ENCODE measurements at regions not wholly inside any gene's neighbourhood (a gene's known extent, or its start where the extent isn't known, plus 50 kb on each side); places are given as distances from the start of the nearest gene placed in this dataset.
A peak's percentile ranks its signal among the peaks of the same experiment; 100 is the strongest.

DNA sequence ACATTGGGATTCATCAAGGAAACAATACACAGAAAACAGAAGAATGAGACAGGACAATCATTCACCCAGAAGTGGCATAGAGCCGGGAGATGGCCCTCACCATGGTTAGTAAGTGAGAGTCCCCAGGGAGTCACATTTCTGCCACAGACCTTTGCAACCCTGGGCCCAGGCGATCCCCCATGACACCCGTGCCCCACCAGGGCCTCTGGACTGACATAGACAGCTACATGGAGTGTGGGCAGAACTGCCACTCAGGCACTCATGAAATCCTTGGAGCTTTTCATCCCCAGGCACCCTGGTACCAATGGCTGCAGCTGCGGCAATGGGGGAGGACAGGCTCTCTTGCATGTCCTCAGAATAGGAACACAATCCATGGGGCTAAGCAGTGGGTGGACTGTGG, 174.5 kb upstream of the TRPC4 start:
- DNase-seq (ENCODE audit: low read depth, low spot score): no peak
- H3K4me3 ChIP-seq (ENCODE audit: low read depth, low read length): no peak overlapping the region
- TF ChIP-seq, protein P1, sequence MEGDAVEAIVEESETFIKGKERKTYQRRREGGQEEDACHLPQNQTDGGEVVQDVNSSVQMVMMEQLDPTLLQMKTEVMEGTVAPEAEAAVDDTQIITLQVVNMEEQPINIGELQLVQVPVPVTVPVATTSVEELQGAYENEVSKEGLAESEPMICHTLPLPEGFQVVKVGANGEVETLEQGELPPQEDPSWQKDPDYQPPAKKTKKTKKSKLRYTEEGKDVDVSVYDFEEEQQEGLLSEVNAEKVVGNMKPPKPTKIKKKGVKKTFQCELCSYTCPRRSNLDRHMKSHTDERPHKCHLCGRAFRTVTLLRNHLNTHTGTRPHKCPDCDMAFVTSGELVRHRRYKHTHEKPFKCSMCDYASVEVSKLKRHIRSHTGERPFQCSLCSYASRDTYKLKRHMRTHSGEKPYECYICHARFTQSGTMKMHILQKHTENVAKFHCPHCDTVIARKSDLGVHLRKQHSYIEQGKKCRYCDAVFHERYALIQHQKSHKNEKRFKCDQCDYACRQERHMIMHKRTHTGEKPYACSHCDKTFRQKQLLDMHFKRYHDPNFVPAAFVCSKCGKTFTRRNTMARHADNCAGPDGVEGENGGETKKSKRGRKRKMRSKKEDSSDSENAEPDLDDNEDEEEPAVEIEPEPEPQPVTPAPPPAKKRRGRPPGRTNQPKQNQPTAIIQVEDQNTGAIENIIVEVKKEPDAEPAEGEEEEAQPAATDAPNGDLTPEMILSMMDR (IDR thresholded peaks at IDR 0.05; ENCODE audit: low read depth, low read length): no peak
- in situ Hi-C loops (cut with HindIII; ENCODE audit: low sequenced_read_pairs): no loop called here

DNA sequence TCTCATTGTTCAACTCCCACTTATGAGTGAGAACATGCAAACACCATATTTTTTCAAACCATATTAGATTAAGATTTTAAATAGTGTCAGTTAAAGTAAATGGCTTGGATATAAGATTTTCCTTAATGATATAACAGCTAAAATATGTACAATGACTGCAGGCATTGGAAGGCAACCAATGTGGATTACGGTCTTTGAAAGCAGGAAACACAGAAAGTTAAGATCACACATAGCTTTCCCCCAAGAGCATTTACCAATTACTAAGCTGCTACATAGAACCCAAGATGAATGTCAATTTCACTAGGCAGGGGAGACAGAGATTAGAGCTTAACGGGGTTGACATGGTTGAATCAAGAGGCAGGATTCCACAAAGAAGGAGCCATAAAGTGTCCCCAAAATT, 173.2 kb upstream of the TRPC4 start:
- TF ChIP-seq, protein P1 (IDR thresholded peaks at IDR 0.05; ENCODE audit: low read depth, low read length): no peak
- H3K4me3 ChIP-seq (ENCODE audit: low read depth, low read length): no peak overlapping the region
- in situ Hi-C loops (cut with HindIII; ENCODE audit: low sequenced_read_pairs): no loop called here
- peak; percentile 15 for DNase-seq (ENCODE audit: low read depth, low spot score)

DNA sequence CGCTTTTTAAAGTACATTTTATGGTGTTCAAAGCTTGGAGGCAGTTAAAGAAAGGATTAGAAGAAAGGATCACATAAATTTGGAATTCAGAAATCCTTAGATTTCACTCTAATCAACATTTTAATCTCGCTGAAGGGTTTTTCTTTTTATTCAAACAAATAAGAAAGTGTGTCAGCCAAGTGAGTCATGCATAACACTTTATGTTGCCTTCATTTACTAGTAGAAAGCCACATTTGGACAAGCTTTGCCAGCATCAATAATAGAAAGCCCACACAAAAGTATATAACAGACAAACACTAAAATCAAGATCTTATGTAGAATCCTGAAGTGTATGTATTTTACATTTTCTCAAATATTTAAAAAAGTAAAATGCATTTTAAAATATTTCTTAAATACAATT, 154.9 kb upstream of the TRPC4 start:
- no peak overlapping the region for H3K4me3 ChIP-seq (ENCODE audit: low read depth, low read length)
- in situ Hi-C loops (cut with HindIII; ENCODE audit: low sequenced_read_pairs): no loop called here
- DNase-seq (ENCODE audit: low read depth, low spot score): peak; percentile 52
- TF ChIP-seq, protein P1 (IDR thresholded peaks at IDR 0.05; ENCODE audit: low read depth, low read length): no peak

DNA sequence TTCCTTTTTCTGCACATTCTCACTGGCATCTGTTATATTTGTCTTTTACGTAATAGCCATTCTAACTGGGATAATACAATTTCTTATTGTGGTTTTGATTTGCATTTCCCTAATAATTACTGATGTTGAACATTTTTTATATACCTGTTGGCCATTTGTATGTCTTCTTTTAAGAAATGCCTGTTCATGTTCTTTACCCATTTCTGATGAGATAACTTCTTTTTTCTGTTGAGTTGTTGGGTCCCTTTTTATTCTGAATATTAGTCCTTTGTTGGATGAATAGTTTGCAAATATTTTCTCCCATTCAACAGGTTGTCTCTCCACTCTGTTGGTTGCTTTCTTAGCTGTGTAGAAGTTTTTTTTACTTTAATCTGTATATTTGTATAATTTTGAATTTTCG, 147.7 kb upstream of the TRPC4 start:
- no peak for DNase-seq (ENCODE audit: low read depth, low spot score)
- no peak overlapping the region for H3K4me3 ChIP-seq (ENCODE audit: low read depth, low read length)
- in situ Hi-C loops (cut with HindIII; ENCODE audit: low sequenced_read_pairs): no loop called here
- TF ChIP-seq, protein P1 (IDR thresholded peaks at IDR 0.05; ENCODE audit: low read depth, low read length): no peak

DNA sequence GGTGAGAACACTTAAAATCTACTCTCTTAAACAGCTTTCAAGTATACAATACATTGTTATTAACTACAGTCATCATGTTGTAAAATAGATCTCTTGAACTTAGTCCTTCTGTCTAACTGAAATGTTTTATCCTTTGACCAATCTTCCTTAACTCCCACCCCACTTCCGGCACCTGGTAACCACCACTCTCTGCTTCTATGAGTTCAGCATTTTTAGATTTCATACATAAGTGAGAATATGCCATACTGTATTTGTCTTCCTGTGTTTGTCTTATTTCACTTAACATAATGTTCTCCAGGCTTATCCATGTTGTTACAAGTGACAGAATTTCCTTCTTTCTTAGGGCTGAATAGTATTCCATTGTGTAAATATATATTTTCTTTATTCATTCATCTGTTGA, 144.1 kb upstream of the TRPC4 start:
- DNase-seq (ENCODE audit: low read depth, low spot score): no peak
- TF ChIP-seq, protein P1 (IDR thresholded peaks at IDR 0.05; ENCODE audit: low read depth, low read length): no peak
- in situ Hi-C loops (cut with HindIII; ENCODE audit: low sequenced_read_pairs): no loop called here
- no peak overlapping the region for H3K4me3 ChIP-seq (ENCODE audit: low read depth, low read length)

DNA sequence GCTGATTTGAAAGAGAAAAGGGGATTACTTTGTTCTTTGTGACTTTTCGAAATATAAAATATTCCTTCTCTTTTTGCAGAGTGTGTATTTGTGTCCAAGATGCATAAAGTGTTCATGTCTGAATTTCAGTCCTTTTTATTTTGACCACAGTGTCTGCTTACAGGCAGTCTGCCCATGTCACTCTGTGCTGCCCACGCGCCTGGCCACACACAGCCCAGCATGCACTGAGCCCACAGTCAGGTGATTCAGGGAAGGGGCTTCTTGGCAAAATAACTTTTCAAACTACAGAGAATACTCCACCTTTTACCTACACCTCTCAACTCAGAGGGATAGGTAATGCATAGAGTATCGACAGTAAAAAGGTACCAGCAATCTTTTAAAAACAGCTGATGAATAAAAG, 142.5 kb upstream of the TRPC4 start:
- TF ChIP-seq, protein P1 (IDR thresholded peaks at IDR 0.05; ENCODE audit: low read depth, low read length): no peak
- no peak for DNase-seq (ENCODE audit: low read depth, low spot score)
- H3K4me3 ChIP-seq (ENCODE audit: low read depth, low read length): no peak overlapping the region
- in situ Hi-C loops (cut with HindIII; ENCODE audit: low sequenced_read_pairs): no loop called here

DNA sequence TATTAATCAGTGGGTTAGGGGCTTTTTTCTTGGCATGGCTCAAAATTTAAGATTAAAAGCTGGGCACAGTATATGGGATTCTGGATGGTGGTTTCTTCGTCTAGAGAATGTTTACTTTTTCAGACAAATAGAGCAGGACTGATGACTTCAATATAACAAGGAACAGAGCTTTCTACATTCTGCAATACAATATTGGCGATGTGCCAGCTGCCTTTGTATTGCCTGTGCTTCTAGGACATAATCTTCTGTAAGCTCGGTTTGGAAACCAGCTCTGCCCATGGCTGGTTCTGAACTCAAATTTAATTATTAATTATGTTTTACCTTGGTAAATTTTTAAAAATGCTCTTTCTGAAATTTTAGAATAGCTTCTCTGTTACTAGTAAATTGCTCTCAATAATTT, 139.1 kb upstream of the TRPC4 start:
- no peak for DNase-seq (ENCODE audit: low read depth, low spot score)
- no peak overlapping the region for H3K4me3 ChIP-seq (ENCODE audit: low read depth, low read length)
- TF ChIP-seq, protein P1 (IDR thresholded peaks at IDR 0.05; ENCODE audit: low read depth, low read length): no peak
- in situ Hi-C loops (cut with HindIII; ENCODE audit: low sequenced_read_pairs): no loop called here
